HG03175 (cell line): ENCODE measurements at regions not wholly inside any gene's neighbourhood (a gene's known extent, or its start where the extent isn't known, plus 50 kb on each side); places are given as distances from the start of the nearest gene placed in this dataset.

ENCODE experiments used
- ATAC-seq: cut with Tn5 transposase; IDR thresholded peaks from one replicate; pipeline ENCODE4 v1.9.1; 2021; ENCODE audit warnings: mild to moderate bottlenecking, moderate library complexity; ENCODE audit not compliant: unreplicated experiment

- no peak for ATAC-seq
Measured at GRCh38 chr10:129322933-129323820, 143.9 kb upstream of the MGMT start.

DNA sequence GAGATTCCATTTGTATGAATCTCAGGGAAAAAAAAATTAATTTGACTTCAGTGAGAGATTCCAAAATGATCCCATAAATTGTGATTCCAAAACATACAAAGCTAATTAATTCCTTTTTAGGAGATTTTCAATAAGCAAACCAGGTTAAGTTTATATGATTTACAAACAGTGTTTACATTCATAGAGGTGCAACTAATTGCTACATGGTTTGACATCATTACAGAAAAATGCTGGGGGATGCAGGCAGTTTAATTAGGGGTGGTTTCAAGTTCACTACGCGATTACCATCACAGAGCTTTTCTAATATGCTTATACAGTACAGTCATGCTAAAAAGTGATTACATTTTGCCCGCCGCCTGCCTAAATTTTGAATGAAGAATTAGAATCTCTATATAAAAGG lies 143.2 kb upstream of the MGMT start:
- no peak for ATAC-seq

- no peak for ATAC-seq
Measured at GRCh38 chr10:129325893-129326292, 141.1 kb upstream of the MGMT start.

GRCh38 chr10:129328546-129328945 lies 138.5 kb upstream of the MGMT start:
- ATAC-seq = no peak

DNA sequence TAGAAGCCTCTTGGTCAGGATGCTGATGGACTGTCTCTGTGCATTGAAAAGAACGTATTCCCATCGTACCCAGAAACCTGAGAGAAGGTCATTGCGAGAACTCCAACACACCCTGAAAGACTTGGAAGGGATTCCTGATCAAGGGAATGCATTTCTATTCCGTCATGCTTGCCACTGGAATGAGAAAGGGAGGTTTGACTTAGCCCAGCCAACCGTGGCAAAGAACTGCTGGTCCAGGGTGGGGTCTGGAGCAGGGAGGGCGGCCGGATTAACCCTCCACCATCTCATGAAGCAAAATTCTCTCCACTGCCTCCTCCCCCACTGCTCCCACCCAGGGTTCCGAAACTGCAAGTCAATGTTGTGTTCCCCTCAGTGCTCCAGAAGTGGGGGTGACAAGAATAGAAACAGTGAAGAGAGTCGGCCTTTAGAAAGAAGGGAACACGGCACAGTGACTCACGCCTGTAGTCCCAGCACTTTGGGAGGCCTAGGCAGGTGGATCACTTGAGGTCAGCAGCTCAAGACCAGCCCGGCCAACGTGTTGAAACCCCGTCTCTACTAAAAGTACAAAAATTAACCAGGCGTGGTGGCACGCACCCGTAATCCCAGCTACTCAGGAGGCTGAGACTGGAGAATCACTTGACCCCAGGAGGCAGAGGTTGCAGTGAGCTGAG lies 137.5 kb upstream of the MGMT start:
- ATAC-seq = no peak

DNA sequence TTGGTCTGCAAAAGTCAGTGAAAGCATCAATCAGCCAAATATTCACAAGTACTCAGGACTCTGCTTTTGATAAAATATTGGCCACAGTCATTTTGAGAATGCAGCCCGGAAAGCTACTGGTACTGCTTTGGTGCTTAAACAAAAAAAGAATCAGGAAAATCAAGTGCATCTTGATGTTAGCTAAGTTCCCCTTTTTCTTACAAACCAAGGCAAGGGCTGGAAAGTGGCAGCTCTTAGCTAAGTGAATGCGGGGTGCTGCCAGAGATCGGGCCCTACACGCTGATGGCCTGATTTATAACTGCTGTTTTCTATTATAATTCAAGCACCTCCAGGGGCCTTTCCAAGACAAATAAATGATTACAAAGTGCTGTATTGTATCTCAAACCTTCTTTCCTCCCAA lies 136.8 kb upstream of the MGMT start:
- ATAC-seq = no peak

DNA sequence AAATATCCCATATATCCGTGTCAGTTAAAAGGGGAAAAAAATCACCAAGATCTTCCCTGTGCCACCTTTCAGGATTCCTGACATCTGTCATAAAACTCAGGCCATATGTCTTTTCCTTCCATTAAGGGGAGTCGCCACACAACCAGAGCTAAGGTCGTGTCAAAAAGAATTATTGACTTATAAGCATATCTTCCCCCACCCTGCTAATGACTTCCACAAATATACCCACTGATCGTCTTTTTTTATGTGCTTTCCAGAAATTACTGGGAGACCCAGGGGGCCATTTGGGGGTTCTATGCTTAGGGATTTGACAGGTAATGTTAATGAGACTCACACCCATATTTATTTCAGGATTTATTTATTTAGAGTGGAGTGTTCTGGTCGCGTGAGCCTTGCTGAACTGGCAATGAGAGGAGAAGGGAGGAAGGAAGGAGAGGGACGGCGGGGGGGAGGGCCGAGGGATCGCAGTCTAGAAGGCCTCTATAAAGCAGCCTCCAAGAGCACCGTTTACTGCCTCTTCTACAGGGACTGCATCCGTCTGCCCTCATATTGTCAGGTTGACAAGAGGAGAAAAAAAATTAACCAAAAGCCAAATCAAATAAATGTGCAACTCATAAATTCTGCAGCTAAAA lies 135.7 kb upstream of the MGMT start:
- no peak for ATAC-seq

GRCh38 chr10:129331839-129332220 lies 135.2 kb upstream of the MGMT start:
- ATAC-seq = no peak

GRCh38 chr10:129332476-129332875 lies 134.6 kb upstream of the MGMT start:
- ATAC-seq = no peak

DNA sequence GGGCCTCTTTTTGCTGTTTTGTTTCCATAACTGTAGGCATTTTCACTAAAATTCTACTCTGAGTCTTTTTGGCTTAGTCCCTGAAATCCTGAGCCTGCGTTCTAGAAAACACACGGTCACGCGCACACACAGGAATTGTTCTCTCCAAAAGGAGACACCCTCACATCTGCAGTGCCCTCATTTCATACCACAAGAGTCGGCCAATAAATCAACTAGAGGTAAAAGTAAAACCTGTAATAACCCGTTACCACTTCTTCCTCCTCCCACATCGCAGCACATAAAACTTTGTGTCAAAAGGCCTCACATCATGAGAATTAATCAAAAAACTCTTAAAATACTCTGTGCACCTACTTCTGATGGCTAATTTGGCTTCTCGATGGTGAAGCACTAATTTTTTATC lies 133.3 kb upstream of the MGMT start:
- no peak for ATAC-seq

DNA sequence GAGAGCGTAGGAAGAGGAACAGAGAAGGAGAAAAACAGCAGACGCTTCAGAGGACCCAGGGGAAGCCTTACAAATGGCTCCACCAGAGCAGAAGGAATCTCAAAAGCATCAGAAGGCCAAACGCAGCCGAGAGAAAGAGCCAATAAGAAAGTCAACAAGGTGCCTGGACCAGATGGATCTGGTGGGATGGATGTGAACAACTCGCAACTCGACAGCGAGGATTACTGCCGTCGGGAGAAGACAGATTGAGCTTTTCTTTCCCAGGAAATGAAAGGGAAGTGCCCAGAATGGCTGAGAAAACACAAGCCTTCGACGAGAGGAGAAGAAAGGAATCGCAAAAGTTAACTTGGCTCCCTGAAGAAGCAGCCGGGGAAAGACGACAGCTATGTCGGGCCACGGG lies 132.8 kb upstream of the MGMT start:
- no peak for ATAC-seq

DNA sequence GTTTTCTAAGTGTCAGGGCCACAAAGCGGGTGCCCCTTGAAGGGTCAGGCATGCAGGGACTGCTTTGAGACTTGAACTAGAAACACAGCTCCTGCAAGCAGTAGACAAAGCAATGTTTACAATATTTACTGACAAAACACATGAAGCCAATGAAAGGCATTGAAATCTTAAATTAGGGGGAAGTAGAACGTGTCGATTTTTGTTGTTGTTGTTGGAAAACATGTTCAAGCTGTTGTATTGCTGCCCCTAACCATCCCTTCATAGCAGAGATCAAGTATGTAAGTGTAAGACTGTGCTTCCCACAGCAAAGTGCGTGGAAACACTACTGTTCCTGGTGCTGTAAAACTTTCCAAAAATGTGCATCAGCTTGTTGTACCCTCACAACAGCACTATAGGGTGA lies 131.6 kb upstream of the MGMT start:
- ATAC-seq = no peak

DNA sequence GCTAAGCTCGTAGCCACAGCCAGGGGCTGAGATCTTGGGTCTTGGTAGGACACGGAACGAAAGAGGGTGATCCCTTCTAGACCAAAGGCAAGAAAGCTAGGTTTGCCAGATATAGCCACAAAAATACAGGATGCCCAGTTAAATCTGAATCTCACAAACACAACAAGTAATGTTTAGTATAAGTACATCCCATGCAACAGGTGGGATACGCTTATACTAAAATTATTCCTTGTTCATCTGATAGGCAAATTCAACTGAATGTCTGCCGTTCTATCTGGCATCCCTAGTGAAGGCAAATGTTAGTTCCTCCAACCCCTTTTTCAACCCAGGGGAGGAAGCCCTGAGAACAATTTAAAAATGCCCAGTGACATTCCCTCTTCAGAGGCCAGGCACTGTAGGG lies 131.1 kb upstream of the MGMT start:
- no peak for ATAC-seq

GRCh38 chr10:129339191-129339590 lies 127.8 kb upstream of the MGMT start:
- no peak for ATAC-seq

GRCh38 chr10:129339841-129340240 lies 127.2 kb upstream of the MGMT start:
- ATAC-seq = no peak

- ATAC-seq = no peak
Measured at GRCh38 chr10:129341087-129341486, 126.0 kb upstream of the MGMT start.

- ATAC-seq = no peak
Measured at GRCh38 chr10:129342385-129342784, 124.7 kb upstream of the MGMT start.

- ATAC-seq = no peak
Measured at GRCh38 chr10:129343141-129343540, 123.9 kb upstream of the MGMT start.

GRCh38 chr10:129344103-129344502 lies 122.9 kb upstream of the MGMT start:
- ATAC-seq = no peak

DNA sequence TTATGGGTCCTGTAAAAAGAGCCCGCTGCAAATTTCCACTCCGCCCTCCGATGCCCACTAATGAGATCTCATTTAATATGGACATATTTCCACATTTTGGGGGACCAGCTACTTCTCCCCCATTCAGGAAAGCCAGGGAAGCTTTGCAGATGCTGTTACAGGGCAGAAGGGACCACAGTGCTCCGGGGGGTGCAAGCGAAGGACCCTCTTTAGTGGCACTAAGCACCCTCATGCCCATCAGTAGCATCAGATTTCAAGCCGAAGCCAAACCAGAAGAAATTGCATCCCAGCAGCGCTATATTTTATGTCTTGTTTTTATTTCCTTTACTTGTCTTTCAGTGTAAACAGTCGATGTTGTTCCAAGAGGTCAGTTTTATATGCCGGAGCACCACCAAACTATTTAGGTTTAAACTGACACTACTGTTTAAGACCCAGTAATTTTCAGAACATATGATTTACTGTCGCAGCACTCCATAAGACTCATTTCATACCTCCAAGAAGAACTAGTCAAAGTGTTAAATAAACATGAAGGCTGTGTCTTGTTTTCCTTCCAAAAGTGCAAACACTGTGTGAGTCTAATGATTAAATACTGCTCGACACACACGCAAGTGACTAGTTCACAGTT lies 122.2 kb upstream of the MGMT start:
- ATAC-seq = no peak

- no peak for ATAC-seq
Measured at GRCh38 chr10:129345763-129346162, 121.3 kb upstream of the MGMT start.

- no peak for ATAC-seq
Measured at GRCh38 chr10:129350690-129351089, 116.4 kb upstream of the MGMT start.
